Neuronal stem cell (in vitro differentiated cells): ENCODE measurements at regions not wholly inside any gene's neighbourhood (a gene's known extent, or its start where the extent isn't known, plus 50 kb on each side); places are given as distances from the start of the nearest gene placed in this dataset.
A peak's percentile ranks its signal among the peaks of the same experiment; 100 is the strongest.

ENCODE experiments used
- DNase-seq: peaks from one replicate; pipeline ENCODE4 v3.0.0-alpha.2; 2013; ENCODE audit warnings: low spot score
- H2AFZ ChIP-seq: one replicate; pipeline ENCODE4 v1.6.1; 2013; ENCODE audit warnings: mild to moderate bottlenecking, low read length, inconsistent platforms
- H2AK5ac ChIP-seq: 2 replicates; pipeline ENCODE4 v1.6.1; 2013; ENCODE audit warnings: low read depth, mild to moderate bottlenecking, inconsistent platforms, low read length, moderate library complexity, mixed read lengths
- H2BK120ac ChIP-seq: 2 replicates; pipeline ENCODE4 v1.6.1; 2013; ENCODE audit warnings: low read depth, mild to moderate bottlenecking, inconsistent platforms, low read length, moderate library complexity, mixed read lengths
- H2BK12ac ChIP-seq: one replicate; pipeline ENCODE4 v1.6.1; 2013; ENCODE audit warnings: low read length, inconsistent platforms
- H2BK15ac ChIP-seq: 2 replicates; pipeline ENCODE4 v1.6.1; 2013; ENCODE audit warnings: mild to moderate bottlenecking, low read length, inconsistent platforms, mixed read lengths
- H2BK5ac ChIP-seq: one replicate; pipeline ENCODE4 v1.6.1; 2013; ENCODE audit warnings: inconsistent platforms, mild to moderate bottlenecking, low read length, moderate library complexity
- H3K14ac ChIP-seq: one replicate; pipeline ENCODE4 v1.6.1; 2013; ENCODE audit warnings: low read length, inconsistent platforms
- H3K18ac ChIP-seq: 2 replicates; pipeline ENCODE4 v1.6.1; 2013; ENCODE audit warnings: low read length, inconsistent platforms
- H3K23ac ChIP-seq: 2 replicates; pipeline ENCODE4 v1.6.1; 2013; ENCODE audit warnings: low read depth, mild to moderate bottlenecking, mixed read lengths, low read length, inconsistent platforms; ENCODE audit not compliant: poor library complexity
- H3K27ac ChIP-seq: replicated peaks from 3 replicates; pipeline ENCODE4 v1.5.1; 2013; ENCODE audit warnings: low read length, inconsistent platforms
- H3K27me3 ChIP-seq, 3 experiments: 2 replicates each; pipeline ENCODE4 v1.6.1; 2013; ENCODE audit warnings: low read length in 3 of 3, mild to moderate bottlenecking in 2 of 3, inconsistent platforms in 1 of 3, low read depth in 1 of 3, mixed read lengths in 1 of 3, moderate library complexity in 1 of 3; ENCODE audit not compliant: control insufficient read depth in 3 of 3, insufficient read depth in 3 of 3
- H3K36me3 ChIP-seq, 2 donors: replicated peaks in 1 of 2; 2 replicates each; pipeline ENCODE4 v1.6.1; 2013; ENCODE audit warnings: low read length in 2 of 2; ENCODE audit not compliant: control insufficient read depth in 2 of 2, insufficient read depth in 2 of 2
- H3K4ac ChIP-seq: 2 replicates; pipeline ENCODE4 v1.6.1; 2013; ENCODE audit warnings: inconsistent platforms, mild to moderate bottlenecking, low read length, moderate library complexity
- H3K4me1 ChIP-seq, 2 donors: 1 replicate in 1 of 2; 2 replicates in 1 of 2; pipeline ENCODE4 v1.6.1; 2013; ENCODE audit warnings: low read length in 2 of 2, low read depth in 1 of 2; ENCODE audit not compliant: control insufficient read depth in 2 of 2, insufficient read depth in 1 of 2
- H3K4me2 ChIP-seq: one replicate; pipeline ENCODE4 v1.6.1; 2013; ENCODE audit warnings: mild to moderate bottlenecking, low read length, inconsistent platforms; ENCODE audit not compliant: insufficient read depth, poor library complexity, severe bottlenecking
- H3K4me3 ChIP-seq, 2 donors: 2 replicates each; pipeline ENCODE4 v1.5.1; 2013; ENCODE audit warnings: low read length in 2 of 2, mild to moderate bottlenecking in 2 of 2, inconsistent platforms in 1 of 2, moderate library complexity in 1 of 2
- H3K79me1 ChIP-seq: one replicate; pipeline ENCODE4 v1.6.1; 2013; ENCODE audit warnings: low read depth, mild to moderate bottlenecking, inconsistent platforms, low read length, moderate library complexity
- H3K9ac ChIP-seq: one replicate; pipeline ENCODE4 v1.6.1; 2013; ENCODE audit warnings: mild to moderate bottlenecking, low read depth, low read length, inconsistent platforms; ENCODE audit not compliant: poor library complexity
- H3K9me3 ChIP-seq, 2 donors: replicated peaks in 1 of 2; 2 replicates each; pipeline versions ENCODE3 to v1.6.1; 2013; ENCODE audit warnings: low read length in 2 of 2, mild to moderate bottlenecking in 2 of 2, inconsistent platforms in 1 of 2, low read depth in 1 of 2, mixed read lengths in 1 of 2, moderate library complexity in 1 of 2; ENCODE audit not compliant: control insufficient read depth in 2 of 2, insufficient read depth in 1 of 2
- H4K8ac ChIP-seq: one replicate; pipeline ENCODE4 v1.6.1; 2013; ENCODE audit warnings: low read depth, mild to moderate bottlenecking, inconsistent platforms, low read length, moderate library complexity
- H4K91ac ChIP-seq: one replicate; pipeline ENCODE4 v1.6.1; 2013; ENCODE audit warnings: low read length, low read depth, mild to moderate bottlenecking, inconsistent platforms; ENCODE audit not compliant: poor library complexity
- WGBS, 2 donors: extraction: QIAGEN DNeasy Blood & Tissue Kit; methylation state at CpG; one replicate each; pipeline ENCODE4 v1.1.7; 2013; ENCODE audit warnings: missing lambda C conversion rate in 2 of 2, mixed read lengths in 1 of 2; ENCODE audit not compliant: insufficient read length in 2 of 2, insufficient replicate concordance in 1 of 2; ENCODE audit errors: extremely low coverage in 2 of 2; 5-methylcytosine and 5-hydroxymethylcytosine counted together

DNA sequence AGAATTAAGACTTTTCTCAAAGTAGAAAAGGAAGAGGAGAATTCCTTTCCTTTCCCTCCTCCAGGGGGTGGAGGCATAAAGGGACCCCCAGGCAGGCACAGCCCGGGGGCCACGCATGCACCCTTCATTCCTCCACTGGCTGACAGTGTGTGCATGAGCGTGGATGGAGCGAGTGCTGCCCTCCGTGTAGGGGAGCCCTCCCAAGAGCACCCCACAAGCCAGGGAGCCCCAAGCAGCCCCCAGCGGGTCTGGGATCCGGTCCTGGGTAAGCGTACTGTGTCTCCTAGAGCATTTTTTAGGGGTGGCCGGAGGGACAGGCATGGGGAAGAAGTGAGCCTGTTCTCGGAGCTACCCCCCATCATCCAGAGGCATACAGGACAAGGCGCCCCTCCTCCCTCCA lies 120.5 kb downstream of the SIK1 start:
- Histone ChIP-seq H3K18ac (peak overlapping the region; percentile 76), H4K91ac (no peak overlapping the region), H4K8ac (peak overlapping the region; percentile 43), H3K4me2 (no peak overlapping the region), H3K4ac (no peak overlapping the region), H3K4me3 (no peak overlapping the region), H2AFZ (no peak overlapping the region), H2AK5ac (peak overlapping the region; percentile 70), H3K9ac (no peak overlapping the region), H2BK12ac (no peak overlapping the region), H2BK5ac (no peak overlapping the region), H3K23ac (peak overlapping the region; percentile 65), H3K4me1 (no peaks in the 10 kb centered on the region), H3K79me1 (no peaks in the 10 kb centered on the region), H2BK120ac (no peak overlapping the region), H3K27me3 (no peaks in the 10 kb centered on the region), H3K27ac (no peak overlapping the region), H3K9me3 (peaks cover 0 to 2% of the 10 kb centered on the region in 2 donors), H2BK15ac (no peak overlapping the region), H3K36me3 (no peaks in the 10 kb centered on the region), H3K14ac (peak overlapping the region; percentile 21)
- WGBS, 2 donors, result no CpG with 5 or more reads among the region's 11 CpGs
- no peak for DNase-seq

GRCh38 chr21:43305811-43306311 lies 121.1 kb downstream of the SIK1 start:
- H3K23ac ChIP-seq, result peak overlapping the region; percentile 65
- peak overlapping the region; percentile 75 for H2BK15ac ChIP-seq
- H2BK120ac ChIP-seq, result no peak overlapping the region
- DNase-seq, result no peak
- H3K4me1 ChIP-seq, result peaks cover 3 to 5% of the 10 kb centered on the region in 2 donors
- no peak overlapping the region for H3K4ac ChIP-seq
- H3K4me2 ChIP-seq, result peak overlapping the region; percentile 14
- peak overlapping the region; percentile 43 for H4K8ac ChIP-seq
- no peak overlapping the region for H3K27ac ChIP-seq
- no peaks in the 10 kb centered on the region for H3K79me1 ChIP-seq
- WGBS, 2 donors, result no CpG with 5 or more reads among the region's 16 CpGs
- H3K36me3 ChIP-seq, result no peaks in the 10 kb centered on the region
- no peak overlapping the region for H2AFZ ChIP-seq
- peak overlapping the region; percentile 70 for H2AK5ac ChIP-seq
- no peaks in the 10 kb centered on the region for H3K27me3 ChIP-seq
- peaks cover 0 to 2% of the 10 kb centered on the region in 2 donors for H3K9me3 ChIP-seq
- no peak overlapping the region for H4K91ac ChIP-seq
- peak overlapping the region; percentile 38 for H3K18ac ChIP-seq
- H3K14ac ChIP-seq, result no peak overlapping the region
- no peak overlapping the region for H2BK12ac ChIP-seq
- no peak overlapping the region for H3K4me3 ChIP-seq
- no peak overlapping the region for H2BK5ac ChIP-seq
- no peak overlapping the region for H3K9ac ChIP-seq

DNA sequence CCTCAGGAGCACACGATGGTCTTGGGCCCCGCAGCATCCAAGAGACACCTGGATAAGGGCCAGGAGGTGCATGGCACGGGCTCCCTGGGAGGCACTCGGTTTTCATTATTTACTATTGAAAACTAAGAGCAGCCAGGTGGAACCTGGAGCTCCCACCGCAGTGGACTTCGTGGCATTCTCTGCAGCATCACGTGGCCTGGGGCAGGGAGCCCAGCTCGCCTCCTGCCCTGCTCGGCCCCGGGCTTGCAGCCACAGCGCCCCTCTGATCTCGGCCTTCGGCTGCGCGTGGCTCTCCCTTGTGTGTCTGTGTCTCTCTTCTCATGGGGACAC lies 121.6 kb downstream of the SIK1 start:
- no peak overlapping the region for H4K91ac ChIP-seq
- no peak overlapping the region for H3K4ac ChIP-seq
- H3K18ac ChIP-seq, result peak overlapping the region; percentile 28
- peaks cover 3 to 7% of the 10 kb centered on the region in 2 donors for H3K4me1 ChIP-seq
- H2BK15ac ChIP-seq, result peak overlapping the region; percentile 75
- no peaks in the 10 kb centered on the region for H3K27me3 ChIP-seq
- H2BK5ac ChIP-seq, result no peak overlapping the region
- no peak overlapping the region for H2AFZ ChIP-seq
- H3K23ac ChIP-seq, result peak overlapping the region; percentile 73
- H3K9me3 ChIP-seq, result peaks cover 0 to 2% of the 10 kb centered on the region in 2 donors
- peak overlapping the region; percentile 82 for H3K14ac ChIP-seq
- H2BK12ac ChIP-seq, result no peak overlapping the region
- no peak overlapping the region for H3K27ac ChIP-seq
- H3K36me3 ChIP-seq, result no peaks in the 10 kb centered on the region
- H4K8ac ChIP-seq, result peak overlapping the region; percentile 17
- no peak overlapping the region for H2AK5ac ChIP-seq
- WGBS, 2 donors, result no CpG with 5 or more reads among the region's 15 CpGs
- no peak overlapping the region for H3K9ac ChIP-seq
- no peaks in the 10 kb centered on the region for H3K79me1 ChIP-seq
- no peak overlapping the region for H2BK120ac ChIP-seq
- H3K4me2 ChIP-seq, result no peak overlapping the region
- DNase-seq, result no peak
- H3K4me3 ChIP-seq, result no peak overlapping the region

DNA sequence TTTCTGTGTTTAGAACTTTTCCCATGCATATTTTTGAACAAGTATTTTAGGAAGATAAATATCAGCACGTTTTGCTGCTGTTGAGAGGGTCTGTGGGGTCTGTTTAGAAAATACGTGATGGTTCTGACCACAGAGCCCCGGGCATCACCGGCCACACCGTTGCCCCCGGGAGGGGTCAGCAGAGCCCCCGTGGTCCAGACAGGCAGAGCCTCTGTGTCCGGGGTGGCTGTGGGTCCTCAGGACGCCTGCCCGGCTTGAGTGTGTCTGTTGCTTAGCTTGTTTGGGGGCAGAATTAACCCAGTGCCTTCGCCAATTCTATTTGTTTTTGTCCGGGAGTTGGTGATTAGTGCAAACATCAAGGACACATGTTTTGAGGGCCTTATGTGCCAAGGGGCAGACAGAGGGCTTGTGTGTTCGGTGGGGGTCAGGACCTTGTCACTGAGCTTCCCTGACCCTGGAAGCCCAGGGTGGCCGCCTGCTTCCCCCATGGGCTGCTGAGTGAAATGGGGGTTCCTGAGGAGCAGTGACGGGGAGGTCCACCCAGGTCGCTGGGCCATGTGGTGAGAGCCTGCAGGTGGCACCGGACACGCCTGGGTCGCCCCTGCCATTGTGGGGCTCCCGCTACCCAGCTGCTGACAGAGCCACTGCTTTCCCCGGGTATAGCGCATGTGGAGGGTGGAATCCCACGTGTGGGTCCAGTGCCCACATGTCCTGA lies 122.2 kb downstream of the SIK1 start:
- peaks cover 3 to 7% of the 10 kb centered on the region in 2 donors for H3K4me1 ChIP-seq
- no peak overlapping the region for H2AFZ ChIP-seq
- no peak overlapping the region for H4K91ac ChIP-seq
- peak overlapping the region; percentile 49 for H2BK15ac ChIP-seq
- no peak overlapping the region for H3K4me2 ChIP-seq
- H3K18ac ChIP-seq, result peak overlapping the region; percentile 28
- no peaks in the 10 kb centered on the region for H3K27me3 ChIP-seq
- H3K4me3 ChIP-seq, result no peak overlapping the region
- no peak overlapping the region for H3K27ac ChIP-seq
- H2AK5ac ChIP-seq, result no peak overlapping the region
- peak overlapping the region; percentile 82 for H3K14ac ChIP-seq
- H3K9ac ChIP-seq, result no peak overlapping the region
- H3K36me3 ChIP-seq, result no peaks in the 10 kb centered on the region
- no peak overlapping the region for H2BK12ac ChIP-seq
- H3K79me1 ChIP-seq, result no peaks in the 10 kb centered on the region
- H2BK120ac ChIP-seq, result no peak overlapping the region
- no peak overlapping the region for H3K4ac ChIP-seq
- H2BK5ac ChIP-seq, result no peak overlapping the region
- peak overlapping the region; percentile 17 for H4K8ac ChIP-seq
- no peak for DNase-seq
- no peak overlapping the region for H3K23ac ChIP-seq
- H3K9me3 ChIP-seq, result peaks cover 0 to 2% of the 10 kb centered on the region in 2 donors
- WGBS, 2 donors, result no CpG with 5 or more reads among the region's 23 CpGs
